ENCODE measurements at regions not wholly inside any gene's neighbourhood (a gene's known extent, or its start where the extent isn't known, plus 50 kb on each side); places are given as distances from the start of the nearest gene placed in this dataset.

- Histone ChIP-seq H3K27ac (ENCODE audit: control insufficient read depth, insufficient read depth, low read length) (no peak overlapping the region), H3K36me3 (ENCODE audit: control insufficient read depth in 2 of 2, extremely low read depth in 1 of 2, insufficient read depth in 2 of 2, low read length in 2 of 2) (no peaks in the 10 kb centered on the region), H3K4me1 (ENCODE audit: control insufficient read depth, extremely low read depth, insufficient read depth, low read length) (no peaks in the 10 kb centered on the region), H3K27me3 (ENCODE audit: control insufficient read depth, extremely low read depth, insufficient read depth, low read length) (peaks cover 6% of the 10 kb centered on the region), H4K20me1 (ENCODE audit: control insufficient read depth, extremely low read depth, insufficient read depth, low read length) (no peaks in the 10 kb centered on the region), H3K9me3 (ENCODE audit: control insufficient read depth, low read depth, low read length) (peaks cover 5% of the 10 kb centered on the region), H3K4me3 (ENCODE audit: control insufficient read depth in 2 of 3, extremely low read depth in 1 of 3, insufficient read depth in 2 of 3, low read depth in 1 of 3, low read length in 3 of 3) (no peak overlapping the region), H3K9ac (ENCODE audit: control insufficient read depth, extremely low read depth, insufficient read depth, low read length) (no peak overlapping the region), H2AFZ (ENCODE audit: control insufficient read depth, low read length) (no peak overlapping the region), H3K79me2 (ENCODE audit: control insufficient read depth, insufficient read depth, low read length) (no peaks in the 10 kb centered on the region), H3K9me1 (ENCODE audit: control insufficient read depth, extremely low read depth, insufficient read depth, low read length) (no peaks in the 10 kb centered on the region), H3K4me2 (ENCODE audit: control insufficient read depth, extremely low read depth, insufficient read depth, low read depth, low read length) (no peak overlapping the region)
- TF ChIP-seq CTCF (optimal IDR thresholded peaks at IDR 0.05 in 1 of 3, IDR thresholded peaks at IDR 0.05 in 1 of 3, conservative IDR thresholded peaks at IDR 0.05 in 1 of 3; ENCODE audit: extremely low read depth in 1 of 3, insufficient read depth in 2 of 3, low read length in 3 of 3) = no peak
- no peak for TF ChIP-seq EZH2 (IDR thresholded peaks at IDR 0.05; ENCODE audit: low read length)
- FAIRE-seq (no peak), DNase-seq (ENCODE audit: low read depth, low spot score) (no peak)
- dilution Hi-C loops (cut with MboI; ENCODE audit: extremely low pct_ligation_motif_present, low sequenced_read_pairs) = no loop called here
Measured at GRCh38 chr1:29860056-29860455, 623.7 kb downstream of the PTPRU start.

DNA sequence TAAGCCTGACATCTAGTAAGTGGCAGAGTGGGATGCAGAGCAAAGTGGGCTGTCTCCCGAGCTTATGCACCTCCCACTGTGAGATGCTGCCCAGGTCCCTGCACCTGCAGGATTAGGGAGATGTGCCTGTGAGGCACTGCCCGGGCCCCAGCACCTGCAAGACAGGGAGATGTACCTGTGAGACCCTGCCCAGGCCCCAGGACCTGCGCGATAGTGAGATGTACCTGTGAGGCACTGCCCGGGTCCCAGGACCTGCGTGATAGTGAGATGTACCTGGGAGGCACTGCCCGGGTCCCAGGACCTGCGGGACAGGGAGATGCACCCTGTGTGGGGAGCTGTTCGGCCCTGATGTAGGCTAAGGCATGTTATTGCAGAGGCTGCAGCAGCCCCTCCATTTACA is 622.8 kb downstream of the PTPRU start:
- H3K79me2 ChIP-seq (ENCODE audit: control insufficient read depth, insufficient read depth, low read length) = no peaks in the 10 kb centered on the region
- H3K4me2 ChIP-seq (ENCODE audit: control insufficient read depth, extremely low read depth, insufficient read depth, low read depth, low read length) = no peak overlapping the region
- H3K9ac ChIP-seq (ENCODE audit: control insufficient read depth, extremely low read depth, insufficient read depth, low read length) = no peak overlapping the region
- DNase-seq (ENCODE audit: low read depth, low spot score) (no peak), FAIRE-seq (no peak)
- TF ChIP-seq CTCF (optimal IDR thresholded peaks at IDR 0.05 in 1 of 3, IDR thresholded peaks at IDR 0.05 in 1 of 3, conservative IDR thresholded peaks at IDR 0.05 in 1 of 3; ENCODE audit: extremely low read depth in 1 of 3, insufficient read depth in 2 of 3, low read length in 3 of 3) (no peak), EZH2 (IDR thresholded peaks at IDR 0.05; ENCODE audit: low read length) (no peak)
- H3K36me3 ChIP-seq (ENCODE audit: control insufficient read depth in 2 of 2, extremely low read depth in 1 of 2, insufficient read depth in 2 of 2, low read length in 2 of 2) = no peaks in the 10 kb centered on the region
- no peaks in the 10 kb centered on the region for H3K4me1 ChIP-seq (ENCODE audit: control insufficient read depth, extremely low read depth, insufficient read depth, low read length)
- H3K9me3 ChIP-seq (ENCODE audit: control insufficient read depth, low read depth, low read length) = peaks cover 5% of the 10 kb centered on the region
- dilution Hi-C loops (cut with MboI; ENCODE audit: extremely low pct_ligation_motif_present, low sequenced_read_pairs) = no loop called here
- H3K9me1 ChIP-seq (ENCODE audit: control insufficient read depth, extremely low read depth, insufficient read depth, low read length) = no peaks in the 10 kb centered on the region
- H4K20me1 ChIP-seq (ENCODE audit: control insufficient read depth, extremely low read depth, insufficient read depth, low read length) = no peaks in the 10 kb centered on the region
- no peak overlapping the region for H2AFZ ChIP-seq (ENCODE audit: control insufficient read depth, low read length)
- no peak overlapping the region for H3K4me3 ChIP-seq (ENCODE audit: control insufficient read depth in 2 of 3, extremely low read depth in 1 of 3, insufficient read depth in 2 of 3, low read depth in 1 of 3, low read length in 3 of 3)
- no peak overlapping the region for H3K27ac ChIP-seq (ENCODE audit: control insufficient read depth, insufficient read depth, low read length)
- peaks cover 9% of the 10 kb centered on the region for H3K27me3 ChIP-seq (ENCODE audit: control insufficient read depth, extremely low read depth, insufficient read depth, low read length)

Measured in keratinocyte (primary cell).